Right lobe of liver (tissue), 6 donors: ENCODE measurements at regions not wholly inside any gene's neighbourhood (a gene's known extent, or its start where the extent isn't known, plus 50 kb on each side); places are given as distances from the start of the nearest gene placed in this dataset.

ENCODE experiments used
- ATAC-seq, 4 donors: fragments of 200-7000 bp; cut with Tn5 transposase; one replicate each; pipeline ENCODE4 v1.9.1; 2020; ENCODE audit warnings: mild to moderate bottlenecking in 4 of 4, moderate library complexity in 4 of 4
- DNase-seq, 3 donors: peaks; one replicate each; pipeline ENCODE4 v3.0.0-alpha.2; 2020
- H3K27ac ChIP-seq, 3 donors: fragments of 200-600 bp; one replicate each; pipeline ENCODE4 v1.8.0; 2022
- H3K27me3 ChIP-seq, 2 donors: fragments of 200-600 bp; one replicate each; pipeline ENCODE4 v1.8.0; 2022
- H3K36me3 ChIP-seq, 4 donors: fragments of 200-600 bp; sonication (generic) in 1 of 4; one replicate each; pipeline versions ENCODE4 v1.5.1 to v1.8.0; 2017 to 2022; ENCODE audit warnings: control low read depth in 1 of 4
- H3K4me1 ChIP-seq, 4 donors: fragments of 200-600 bp; sonication (generic) in 1 of 4; one replicate each; pipeline versions ENCODE4 v1.5.1 to v1.8.0; 2017 to 2022; ENCODE audit warnings: control low read depth in 1 of 4
- H3K4me3 ChIP-seq, 3 donors: fragments of 200-600 bp; one replicate each; pipeline ENCODE4 v1.8.0; 2022
- H3K9me3 ChIP-seq, 4 donors: fragments of 200-600 bp; sonication (generic) in 1 of 4; one replicate each; pipeline versions ENCODE4 v1.5.1 to v1.8.0; 2017 to 2022; ENCODE audit warnings: control low read depth in 1 of 4
- CTCF ChIP-seq, 4 donors: fragments of 200-600 bp in 3 of 4; fragments of 450-650 bp in 1 of 4; IDR thresholded peaks; one replicate each; pipeline versions ENCODE4 v1.5.1 to v1.8.0; 2016 to 2022; ENCODE audit warnings: antibody characterized with exemption in 4 of 4, mild to moderate bottlenecking in 2 of 4
- POLR2A ChIP-seq: fragments of 450-650 bp; IDR thresholded peaks from one replicate; pipeline ENCODE4 v1.6.1; 2017; ENCODE audit warnings: antibody characterized with exemption, mild to moderate bottlenecking
- whole genome bisulfite sequencing: methylation state at CpG from one replicate; pipeline ENCODE4 v1.1.6; 2018; ENCODE audit warnings: low coverage, low lambda C conversion rate; ENCODE audit not compliant: insufficient coverage; ENCODE audit errors: missing lambda C conversion rate; 5-methylcytosine and 5-hydroxymethylcytosine counted together
- intact Hi-C, 2 donors: fragments of 100-400 bp; cut with DNase I; formaldehyde crosslinking; loops; one replicate each; pipeline versions ENCODE4 v1.11.2 to v1.14.1; 2022
- donor health status: DM: no; HTN: yes; CAD: no.
- donor health status: DM: no; HTN: no; CAD: no.
- donor health status: DM: no; HTN: no; CAD: no.
- donor health status: DM: no; HTN: yes; CAD: no.
- donor health status: DM: no; HTN: yes; CAD: no.

GRCh38 chr20:52433326-52434040 is 241.9 kb upstream of the ZFP64 start:
- H3K27ac ChIP-seq, result peak overlapping the region in 1 of 3 donors; percentile 31
- H3K27me3 ChIP-seq, result no peaks in the 10 kb centered on the region
- DNase-seq (no peak), ATAC-seq (peak in 3 of 4 donors; percentile 45 to 86 (median 75))
- H3K36me3 ChIP-seq, result no peaks in the 10 kb centered on the region
- intact Hi-C loops, result no loop called here
- H3K9me3 ChIP-seq, result no peaks in the 10 kb centered on the region
- H3K4me3 ChIP-seq, result no peak overlapping the region
- peaks cover 0 to 6% (median 0%) of the 10 kb centered on the region in 4 donors for H3K4me1 ChIP-seq
- WGBS, result 47% methylated on average over 2 of the region's 2 CpGs
- no peak for TF ChIP-seq CTCF (IDR thresholded peaks at IDR 0.05)
- no peak for TF ChIP-seq POLR2A

DNA sequence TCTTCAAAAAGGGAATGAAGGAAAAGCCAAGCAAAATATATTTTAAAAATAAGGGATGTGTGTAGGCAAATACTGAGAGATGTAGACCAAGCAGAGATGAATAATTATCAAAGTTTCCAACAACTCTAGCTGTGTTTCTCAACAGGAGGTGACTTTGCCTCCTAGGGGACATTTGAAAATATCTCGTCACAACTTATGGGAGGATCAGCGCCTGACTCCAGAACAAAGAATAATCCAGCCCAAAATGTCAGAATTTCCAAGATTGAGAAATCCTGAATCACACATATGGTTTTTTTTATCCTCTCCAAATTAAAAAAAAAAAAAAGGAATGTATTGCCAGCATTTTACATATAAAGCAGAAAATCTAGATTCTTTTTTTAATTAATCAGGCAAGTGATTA is 241.2 kb upstream of the ZFP64 start:
- 83% methylated on average over 2 of the region's 2 CpGs for WGBS
- peaks cover 0 to 6% (median 0%) of the 10 kb centered on the region in 4 donors for H3K4me1 ChIP-seq
- H3K27me3 ChIP-seq, result no peaks in the 10 kb centered on the region
- no peak overlapping the region for H3K27ac ChIP-seq
- H3K4me3 ChIP-seq, result no peak overlapping the region
- no peak for ATAC-seq
- H3K36me3 ChIP-seq, result no peaks in the 10 kb centered on the region
- TF ChIP-seq CTCF (IDR thresholded peaks at IDR 0.05), result no peak
- no peak for TF ChIP-seq POLR2A
- H3K9me3 ChIP-seq, result no peaks in the 10 kb centered on the region
- intact Hi-C loops, result no loop called here
- no peak for DNase-seq

GRCh38 chr20:52429029-52429428 is 237.4 kb upstream of the ZFP64 start:
- Histone ChIP-seq H3K4me3 (no peak overlapping the region), H3K27ac (no peak overlapping the region), H3K4me1 (peaks cover 0 to 6% (median 0%) of the 10 kb centered on the region in 4 donors), H3K27me3 (no peaks in the 10 kb centered on the region), H3K36me3 (no peaks in the 10 kb centered on the region), H3K9me3 (no peaks in the 10 kb centered on the region)
- TF ChIP-seq POLR2A (no peak), CTCF (IDR thresholded peaks at IDR 0.05) (no peak)
- intact Hi-C loops, result no loop called here
- DNase-seq (no peak), ATAC-seq (no peak)
- 100% methylated on average over 1 of the region's 1 CpG for WGBS

GRCh38 chr20:52427960-52428359 is 236.4 kb upstream of the ZFP64 start:
- peak in 1 of 3 donors; percentile 48 for DNase-seq
- TF ChIP-seq POLR2A (no peak), CTCF (IDR thresholded peaks at IDR 0.05) (no peak)
- Histone ChIP-seq H3K9me3 (no peaks in the 10 kb centered on the region), H3K36me3 (no peaks in the 10 kb centered on the region), H3K27me3 (no peaks in the 10 kb centered on the region), H3K27ac (no peak overlapping the region), H3K4me1 (peaks cover 0 to 2% (median 0%) of the 10 kb centered on the region in 4 donors), H3K4me3 (no peak overlapping the region)
- 73% methylated on average over 2 of the region's 2 CpGs for WGBS
- peak; percentile 66 to 73 (median 71) for ATAC-seq
- intact Hi-C loops, result no loop called here
